HPDE6-E6E7 (cell line): ENCODE measurements at regions not wholly inside any gene's neighbourhood (a gene's known extent, or its start where the extent isn't known, plus 50 kb on each side); places are given as distances from the start of the nearest gene placed in this dataset.
"Not testable (repeated sequence)": the region's sequence is repeated elsewhere in the genome, so short reads cannot be mapped to it uniquely, and the experiment has no call there.

ENCODE experiments used
- DNase-seq: peaks from one replicate; pipeline ENCODE4 v3.0.0; 2011; ENCODE audit warnings: missing footprints; ENCODE audit errors: extremely low spot score

- DNase-seq = not testable (repeated sequence)
Measured at GRCh38 chr1:146282807-146283526, 54.1 kb upstream of the NOTCH2NLA start.

GRCh38 chr1:146281522-146281921, 52.7 kb upstream of the NOTCH2NLA start:
- not testable (repeated sequence) for DNase-seq

- not testable (repeated sequence) for DNase-seq
Measured at GRCh38 chr1:146278758-146279157, 49.9 kb upstream of the NOTCH2NLA start.
